HCT116 (cell line): ENCODE measurements at regions not wholly inside any gene's neighbourhood (a gene's known extent, or its start where the extent isn't known, plus 50 kb on each side); places are given as distances from the start of the nearest gene placed in this dataset.

Source experiments
- ATAC-seq: fragments of 200-7000 bp; cut with Tn5 transposase; 2 replicates; pipeline ENCODE4 v1.9.1; 2020; ENCODE audit warnings: mild to moderate bottlenecking, moderate library complexity
- BruUV-seq: library from RNA; stranded (reverse); fragments of 400-500 nt; replicated peaks from 2 replicates; lab custom pipeline; 2021; lab: Mats Ljungman, UMichigan
- CTCF ChIA-PET: fragments of 300-600 bp; sonication (Branson Sonifier 250); formaldehyde crosslinking; loops from one replicate; lab custom pipeline; 2021; ENCODE audit warnings: antibody characterized with exemption; lab: Charles Lee
- POLR2A ChIA-PET: fragments of 300-600, 350-600 bp; sonication (Branson Sonifier 250); formaldehyde crosslinking; loops from one replicate; lab custom pipeline; 2021; ENCODE audit warnings: antibody characterized with exemption; lab: Charles Lee
- RAD21 ChIA-PET, 2 experiments: fragments of 300-600 bp; sonication (Branson Sonifier 250); formaldehyde crosslinking; loops; one replicate each; lab custom pipeline; 2023; ENCODE audit warnings: low total read pairs in 2 of 2; ENCODE audit not compliant: uncharacterized antibody in 2 of 2, unreplicated experiment in 2 of 2, low non-redundant PET in 1 of 2; lab: Charles Lee
- DNase-seq: peaks from one replicate; pipeline ENCODE4 v3.0.0-alpha.2; 2010; ENCODE audit warnings: low read depth, low spot score
- H2AFZ ChIP-seq: fragments of 200-600 bp; shearing (Covaris generic), sonication (generic); 2 replicates; pipeline ENCODE4 v1.6.1; 2017; ENCODE audit warnings: low read depth, mixed run types, mixed read lengths, antibody characterized with exemption, low read length; ENCODE audit not compliant: poor library complexity, severe bottlenecking
- H3K27ac ChIP-seq: 2 replicates; pipeline ENCODE4 v1.5.1; 2012; ENCODE audit warnings: low read depth, low read length
- H3K27me3 ChIP-seq: fragments of 200-600 bp; sonication (generic); 2 replicates; pipeline ENCODE4 v1.6.1; 2016; ENCODE audit warnings: mixed run types, low read length, mixed read lengths; ENCODE audit not compliant: insufficient read depth
- H3K36me3 ChIP-seq, 2 experiments: fragments of 200-500 bp in 1 of 2; fragments of 200-600 bp in 1 of 2; sonication (Bioruptor generic) in 1 of 2; sonication (generic) in 1 of 2; 2 replicates each; pipeline versions ENCODE4 v1.5.1 to v1.6.1; 2014 to 2016; ENCODE audit warnings: low read length in 2 of 2, inconsistent platforms in 1 of 2, mixed read lengths in 1 of 2, mixed run types in 1 of 2; ENCODE audit not compliant: insufficient read depth in 2 of 2, control insufficient read depth in 1 of 2
- H3K4me1 ChIP-seq, 2 experiments: fragments of 200-600 bp in 1 of 2; sonication (generic) in 1 of 2; 2 replicates each; pipeline versions ENCODE4 v1.5.1 to v1.6.1; 2012 to 2017; ENCODE audit warnings: low read length in 2 of 2, inconsistent platforms in 1 of 2, mild to moderate bottlenecking in 1 of 2, mixed read lengths in 1 of 2, mixed run types in 1 of 2, moderate library complexity in 1 of 2; ENCODE audit not compliant: insufficient read depth in 2 of 2, control insufficient read depth in 1 of 2
- H3K4me2 ChIP-seq: fragments of 200-600 bp; sonication (generic); 2 replicates; pipeline ENCODE4 v1.6.1; 2017; ENCODE audit warnings: mixed run types, low read length, mixed read lengths
- H3K4me3 ChIP-seq, 2 experiments: fragments of 200-600 bp in 1 of 2; sonication (generic) in 1 of 2; replicated peaks in 1 of 2; 2 replicates each; pipeline ENCODE4 v1.5.1; 2011 to 2016; ENCODE audit warnings: low read length in 2 of 2, control low read depth in 1 of 2, low read depth in 1 of 2, mild to moderate bottlenecking in 1 of 2, mixed read lengths in 1 of 2, mixed run types in 1 of 2
- H3K79me2 ChIP-seq: fragments of 200-600 bp; sonication (generic); 2 replicates; pipeline ENCODE4 v1.6.1; 2017; ENCODE audit warnings: mild to moderate bottlenecking, mixed run types, low read length, moderate library complexity, mixed read lengths; ENCODE audit not compliant: insufficient read depth
- H3K9ac ChIP-seq: fragments of 200-600 bp; sonication (generic); 2 replicates; pipeline ENCODE4 v1.6.1; 2016; ENCODE audit warnings: low read length, mixed read lengths
- H3K9me2 ChIP-seq: fragments of 200-600 bp; sonication (generic), shearing (Covaris generic); 2 replicates; pipeline ENCODE4 v1.6.1; 2017; ENCODE audit warnings: mixed run types, mild to moderate bottlenecking, moderate library complexity; ENCODE audit not compliant: insufficient read depth
- H3K9me3 ChIP-seq, 2 experiments: fragments of 200-500 bp in 1 of 2; fragments of 200-600 bp in 1 of 2; sonication (Bioruptor generic) in 1 of 2; sonication (generic) in 1 of 2; 2 replicates each; pipeline ENCODE4 v1.6.1; 2014 to 2017; ENCODE audit warnings: low read length in 2 of 2, mixed read lengths in 2 of 2, inconsistent platforms in 1 of 2, low read depth in 1 of 2, mild to moderate bottlenecking in 1 of 2, mixed run types in 1 of 2, moderate library complexity in 1 of 2; ENCODE audit not compliant: control insufficient read depth in 1 of 2, insufficient read depth in 1 of 2
- H4K20me1 ChIP-seq: fragments of 200-600 bp; sonication (generic), shearing (Covaris generic); 2 replicates; pipeline ENCODE4 v1.6.1; 2017; ENCODE audit warnings: mixed run types, mild to moderate bottlenecking, moderate library complexity; ENCODE audit not compliant: insufficient read depth
- EGR1 ChIP-seq: IDR thresholded peaks from 2 replicates; pipeline ENCODE4 v1.6.1; 2012; ENCODE audit warnings: low read depth
- EZH2 ChIP-seq: fragments of 200-600 bp; sonication (generic); IDR thresholded peaks from 2 replicates; pipeline ENCODE4 v1.6.1; 2017; ENCODE audit warnings: antibody characterized with exemption, mixed run types
- EZH2phosphoT487 ChIP-seq: fragments of 200-600 bp; IDR thresholded peaks from 2 replicates; pipeline ENCODE4 v1.6.1; 2018; ENCODE audit warnings: antibody characterized with exemption, borderline replicate concordance
- FOSL1 ChIP-seq: IDR thresholded peaks from 2 replicates; pipeline ENCODE4 v1.6.1; 2012; ENCODE audit warnings: low read depth
- POLR2AphosphoS5 ChIP-seq: IDR thresholded peaks from 2 replicates; pipeline ENCODE4 v1.6.1; 2011; ENCODE audit warnings: mild to moderate bottlenecking, low read depth, low read length, moderate library complexity
- SIN3A ChIP-seq: IDR thresholded peaks from 2 replicates; pipeline ENCODE4 v1.6.1; 2012; ENCODE audit warnings: low read depth
- SP1 ChIP-seq: IDR thresholded peaks from 2 replicates; pipeline ENCODE4 v1.6.1; 2012; ENCODE audit warnings: low read depth
- TCF7L2 ChIP-seq: IDR thresholded peaks from 2 replicates; pipeline ENCODE4 v1.7.0; 2011; ENCODE audit warnings: borderline replicate concordance, inconsistent platforms; ENCODE audit not compliant: insufficient read depth, insufficient read length; ENCODE audit errors: extremely low read depth
- ZFX ChIP-seq: fragments of 450-650 bp; IDR thresholded peaks from 2 replicates; pipeline ENCODE4 v1.6.1; 2017
- intact Hi-C: fragments of 100-400 bp; cut with micrococcal nuclease; formaldehyde crosslinking; loops from 2 replicates; pipeline ENCODE4 v1.10.0; 2022

DNA sequence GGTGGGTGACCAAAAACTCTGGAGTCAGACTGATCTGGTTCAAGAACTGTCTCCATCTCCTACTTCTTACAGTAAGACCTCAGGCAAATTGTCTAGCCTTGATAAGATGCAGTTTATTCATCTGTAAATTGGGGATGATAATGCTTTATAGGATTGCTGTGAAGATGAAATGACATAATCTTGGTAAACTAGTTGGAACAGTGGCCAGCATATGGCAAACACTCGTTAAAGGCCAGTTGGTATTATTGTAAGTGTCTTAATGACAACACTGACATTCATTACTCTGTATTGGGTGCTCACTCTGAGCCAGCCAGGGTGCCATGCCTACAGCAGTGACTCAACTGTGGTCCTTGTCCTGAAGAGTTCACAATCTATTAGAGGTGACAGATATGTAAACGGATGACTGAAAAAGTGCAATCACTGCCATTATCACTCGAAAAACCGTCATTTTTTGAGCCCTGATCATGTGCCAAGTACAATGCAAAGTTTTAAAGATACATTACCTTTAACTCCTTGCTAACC is 84.9 kb upstream of the HSPA9 start:
- no peaks in the 10 kb centered on the region for H3K27me3 ChIP-seq
- H2AFZ ChIP-seq = no peak overlapping the region
- H3K4me3 ChIP-seq = no peak overlapping the region
- no peaks in the 10 kb centered on the region for H4K20me1 ChIP-seq
- RAD21 ChIA-PET = no interaction called here
- ATAC-seq (no peak), DNase-seq (no peak)
- no peak overlapping the region for H3K4me2 ChIP-seq
- H3K9me2 ChIP-seq = no peaks in the 10 kb centered on the region
- CTCF ChIA-PET = no interaction called here
- POLR2A ChIA-PET = no interaction called here
- H3K79me2 ChIP-seq = no peaks in the 10 kb centered on the region
- H3K9me3 ChIP-seq = no peaks in the 10 kb centered on the region
- H3K4me1 ChIP-seq = peaks cover 4 to 8% of the 10 kb centered on the region in 2 experiments; a peak in 2 of 4 replicates
- BruUV-seq = no TSS peak
- no peaks in the 10 kb centered on the region for H3K36me3 ChIP-seq
- no peak overlapping the region for H3K9ac ChIP-seq
- no peak overlapping the region for H3K27ac ChIP-seq
- TF ChIP-seq SP1 (no peak), EGR1 (no peak), SIN3A (no peak), EZH2phosphoT487 (no peak), EZH2 (no peak), TCF7L2 (no peak), ZFX (no peak), FOSL1 (no peak)
- intact Hi-C loops = no loop called here

DNA sequence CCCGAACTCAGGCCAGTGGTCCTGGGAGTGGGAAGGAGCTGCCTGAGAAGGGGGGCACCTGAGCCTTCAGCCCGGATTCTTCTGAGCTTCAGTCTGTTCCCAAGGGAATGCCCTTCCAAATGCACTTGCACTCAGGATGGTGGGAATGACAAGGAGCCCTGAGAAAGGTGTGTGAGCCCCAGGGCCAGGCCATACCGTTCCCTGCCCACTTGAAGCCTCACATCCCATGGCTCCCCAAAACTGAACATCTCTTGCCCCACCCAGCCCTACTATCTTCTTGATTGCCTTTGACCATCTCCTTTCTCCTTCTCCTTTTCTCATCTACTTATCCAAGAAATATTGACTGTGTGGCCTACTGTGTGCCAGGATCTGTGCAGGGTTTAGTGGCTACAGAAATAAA is 84.4 kb upstream of the HSPA9 start:
- RAD21 ChIA-PET = no interaction called here
- Histone ChIP-seq H3K27me3 (no peaks in the 10 kb centered on the region), H2AFZ (no peak overlapping the region), H3K79me2 (no peaks in the 10 kb centered on the region), H3K4me1 (peaks cover 6 to 11% of the 10 kb centered on the region in 2 experiments; a peak in 2 of 4 replicates), H3K9me2 (no peaks in the 10 kb centered on the region), H3K36me3 (no peaks in the 10 kb centered on the region), H3K9ac (no peak overlapping the region), H3K9me3 (no peaks in the 10 kb centered on the region), H3K4me2 (no peak overlapping the region), H3K27ac (no peak overlapping the region), H4K20me1 (no peaks in the 10 kb centered on the region), H3K4me3 (no peak overlapping the region)
- TF ChIP-seq POLR2AphosphoS5 = no peak
- no TSS peak for BruUV-seq
- CTCF ChIA-PET = no interaction called here
- ATAC-seq (no peak), DNase-seq (no peak)
- POLR2A ChIA-PET = no interaction called here
- intact Hi-C loops = no loop called here
